GM23338 (cell line): ENCODE measurements at regions not wholly inside any gene's neighbourhood (a gene's known extent, or its start where the extent isn't known, plus 50 kb on each side); places are given as distances from the start of the nearest gene placed in this dataset.

Experiments
- CREB1 ChIP-seq: fragments of 250-450 bp; sonication (Bioruptor Pico); IDR thresholded peaks from 2 replicates; pipeline ENCODE4 v1.5.0; 2020; ENCODE audit warnings: low read depth, mild to moderate bottlenecking, moderate library complexity
- ETS1 ChIP-seq: IDR thresholded peaks from 2 replicates; pipeline ENCODE4 v1.6.1; 2016; ENCODE audit warnings: antibody characterized with exemption
- EZH2 ChIP-seq: fragments of 200-600 bp; sonication (generic); IDR thresholded peaks from one replicate; pipeline ENCODE4 v1.8.0; 2017; ENCODE audit warnings: antibody characterized with exemption, mild to moderate bottlenecking, low read depth; ENCODE audit not compliant: unreplicated experiment
- EZH2phosphoT487 ChIP-seq: fragments of 200-600 bp; sonication (generic); IDR thresholded peaks from one replicate; pipeline ENCODE4 v1.8.1; 2018; ENCODE audit warnings: antibody characterized with exemption; ENCODE audit not compliant: unreplicated experiment
- JUNB ChIP-seq: IDR thresholded peaks from one replicate; pipeline ENCODE4 v1.6.1; 2016; ENCODE audit warnings: antibody characterized with exemption; ENCODE audit not compliant: unreplicated experiment
- POLR2AphosphoS5 ChIP-seq: IDR thresholded peaks from 2 replicates; pipeline ENCODE4 v1.6.1; 2016; ENCODE audit warnings: antibody characterized with exemption, low read depth
- REST ChIP-seq: IDR thresholded peaks from one replicate; pipeline ENCODE4 v1.6.1; 2018; ENCODE audit warnings: antibody characterized with exemption; ENCODE audit not compliant: unreplicated experiment
- STAT1 ChIP-seq: IDR thresholded peaks from one replicate; pipeline ENCODE4 v1.6.1; 2016; ENCODE audit warnings: antibody characterized with exemption; ENCODE audit not compliant: unreplicated experiment
- ZNF114 ChIP-seq: fragments of 250-450 bp; sonication (Bioruptor Pico); IDR thresholded peaks from 2 replicates; pipeline ENCODE4 v1.5.0; 2020; ENCODE audit warnings: mild to moderate bottlenecking, moderate library complexity
- ZNF331 ChIP-seq: fragments of 250-450 bp; sonication (Bioruptor Pico); IDR thresholded peaks from 2 replicates; pipeline ENCODE4 v1.5.0; 2020; ENCODE audit warnings: low read depth, mild to moderate bottlenecking, moderate library complexity
- TF ChIP-seq, protein P1 (sequence below), 2 experiments: fragments of 200-600 bp in 1 of 2; sonication (generic) in 1 of 2; conservative IDR thresholded peaks; 2 replicates each; pipeline versions ENCODE4 v1.5.1 to v1.6.1; 2016 to 2017; ENCODE audit warnings: antibody characterized with exemption in 2 of 2, low read depth in 2 of 2, mild to moderate bottlenecking in 2 of 2, moderate library complexity in 1 of 2

GRCh38 chr7:136348542-136349192 lies 371.5 kb upstream of the MTPN start:
- TF ChIP-seq POLR2AphosphoS5 (no peak), CREB1 (no peak), REST (no peak), ETS1 (no peak), EZH2phosphoT487 (no peak), EZH2 (no peak), STAT1 (no peak), JUNB (no peak), ZNF331 (CRISPR knock-in tag) (no peak), ZNF114 (CRISPR knock-in tag) (no peak)
- TF ChIP-seq, protein P1, sequence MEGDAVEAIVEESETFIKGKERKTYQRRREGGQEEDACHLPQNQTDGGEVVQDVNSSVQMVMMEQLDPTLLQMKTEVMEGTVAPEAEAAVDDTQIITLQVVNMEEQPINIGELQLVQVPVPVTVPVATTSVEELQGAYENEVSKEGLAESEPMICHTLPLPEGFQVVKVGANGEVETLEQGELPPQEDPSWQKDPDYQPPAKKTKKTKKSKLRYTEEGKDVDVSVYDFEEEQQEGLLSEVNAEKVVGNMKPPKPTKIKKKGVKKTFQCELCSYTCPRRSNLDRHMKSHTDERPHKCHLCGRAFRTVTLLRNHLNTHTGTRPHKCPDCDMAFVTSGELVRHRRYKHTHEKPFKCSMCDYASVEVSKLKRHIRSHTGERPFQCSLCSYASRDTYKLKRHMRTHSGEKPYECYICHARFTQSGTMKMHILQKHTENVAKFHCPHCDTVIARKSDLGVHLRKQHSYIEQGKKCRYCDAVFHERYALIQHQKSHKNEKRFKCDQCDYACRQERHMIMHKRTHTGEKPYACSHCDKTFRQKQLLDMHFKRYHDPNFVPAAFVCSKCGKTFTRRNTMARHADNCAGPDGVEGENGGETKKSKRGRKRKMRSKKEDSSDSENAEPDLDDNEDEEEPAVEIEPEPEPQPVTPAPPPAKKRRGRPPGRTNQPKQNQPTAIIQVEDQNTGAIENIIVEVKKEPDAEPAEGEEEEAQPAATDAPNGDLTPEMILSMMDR (conservative IDR thresholded peaks at IDR 0.05; ENCODE audit: low read depth in 2 of 2): no peak
